ENCODE measurements at regions not wholly inside any gene's neighbourhood (a gene's known extent, or its start where the extent isn't known, plus 50 kb on each side); places are given as distances from the start of the nearest gene placed in this dataset.
"Not testable (repeated sequence)": the region's sequence is repeated elsewhere in the genome, so short reads cannot be mapped to it uniquely, and the experiment has no call there.

GRCh38 chr2:120540719-120541552 is 194.7 kb upstream of the GLI2 start:
- no peak for DNase-seq

- DNase-seq: no peak
Observed at GRCh38 chr2:120541553-120541932, 194.1 kb upstream of the GLI2 start.

GRCh38 chr2:120541972-120542670 is 193.5 kb upstream of the GLI2 start:
- DNase-seq: no peak

- DNase-seq: no peak
Observed at GRCh38 chr2:120542911-120543527, 192.6 kb upstream of the GLI2 start.

GRCh38 chr2:120543899-120544298 is 191.8 kb upstream of the GLI2 start:
- no peak for DNase-seq

- no peak for DNase-seq
Observed at GRCh38 chr2:120544522-120544921, 191.1 kb upstream of the GLI2 start.

- DNase-seq: not testable (repeated sequence)
Observed at GRCh38 chr2:120545007-120545406, 190.7 kb upstream of the GLI2 start.

GRCh38 chr2:120545521-120546047 is 190.1 kb upstream of the GLI2 start:
- DNase-seq: no peak

- no peak for DNase-seq
Observed at GRCh38 chr2:120546048-120546864, 189.4 kb upstream of the GLI2 start.

- no peak for DNase-seq
Observed at GRCh38 chr2:120546865-120547390, 188.7 kb upstream of the GLI2 start.

GRCh38 chr2:120547662-120548061 is 188.0 kb upstream of the GLI2 start:
- DNase-seq: no peak

GRCh38 chr2:120548627-120549608 is 186.8 kb upstream of the GLI2 start:
- no peak for DNase-seq

GRCh38 chr2:120549841-120550240 is 185.8 kb upstream of the GLI2 start:
- DNase-seq: no peak

- DNase-seq: no peak
Observed at GRCh38 chr2:120550282-120550681, 185.4 kb upstream of the GLI2 start.

- DNase-seq: no peak
Observed at GRCh38 chr2:120550893-120551446, 184.7 kb upstream of the GLI2 start.

- no peak for DNase-seq
Observed at GRCh38 chr2:120551522-120551921, 184.1 kb upstream of the GLI2 start.

GRCh38 chr2:120552079-120552478 is 183.6 kb upstream of the GLI2 start:
- DNase-seq: no peak

- DNase-seq: no peak
Observed at GRCh38 chr2:120552800-120553481, 182.7 kb upstream of the GLI2 start.

GRCh38 chr2:120554625-120555032 is 181.0 kb upstream of the GLI2 start:
- no peak for DNase-seq

GRCh38 chr2:120555092-120555491 is 180.6 kb upstream of the GLI2 start:
- no peak for DNase-seq

All from activated naive CD4-positive, alpha-beta T cell (primary cell).